Spleen (tissue), 11 donors: ENCODE measurements at regions not wholly inside any gene's neighbourhood (a gene's known extent, or its start where the extent isn't known, plus 50 kb on each side); places are given as distances from the start of the nearest gene placed in this dataset.

Experiments used
- DNase-seq: peaks from one replicate; pipeline ENCODE4 v3.0.0-alpha.2; 2020
- H3K27ac ChIP-seq, 8 donors: fragments of 200-600 bp; sonication (generic) in 7 of 8; 1 replicate in 4 of 8; 2 replicates in 4 of 8; pipeline versions ENCODE4 v1.5.0 to v1.8.0; 2016 to 2021; ENCODE audit warnings: inconsistent platforms in 4 of 8, mild to moderate bottlenecking in 4 of 8, moderate library complexity in 1 of 8
- H3K27me3 ChIP-seq, 7 donors: fragments of 200-600 bp; sonication (generic) in 6 of 7; replicated peaks in 1 of 7; 1 replicate in 4 of 7; 2 replicates in 3 of 7; pipeline versions ENCODE4 v1.5.0 to v1.8.0; 2016 to 2021; ENCODE audit warnings: inconsistent platforms in 3 of 7, mild to moderate bottlenecking in 1 of 7
- H3K36me3 ChIP-seq, 6 donors: fragments of 200-600 bp; sonication (generic) in 5 of 6; 1 replicate in 4 of 6; 2 replicates in 2 of 6; pipeline versions ENCODE4 v1.5.0 to v1.8.0; 2016 to 2021; ENCODE audit warnings: inconsistent platforms in 2 of 6
- H3K4me1 ChIP-seq, 6 donors: fragments of 200-600 bp; sonication (generic) in 5 of 6; 1 replicate in 3 of 6; 2 replicates in 3 of 6; pipeline versions ENCODE4 v1.5.0 to v1.8.0; 2016 to 2021; ENCODE audit warnings: inconsistent platforms in 3 of 6
- H3K4me3 ChIP-seq, 8 donors: fragments of 200-600 bp; sonication (generic) in 7 of 8; 1 replicate in 4 of 8; 2 replicates in 4 of 8; pipeline versions ENCODE4 v1.5.0 to v1.8.0; 2016 to 2021; ENCODE audit warnings: inconsistent platforms in 4 of 8, mild to moderate bottlenecking in 4 of 8, moderate library complexity in 2 of 8
- H3K9me3 ChIP-seq, 8 donors: fragments of 200-600 bp; sonication (generic) in 7 of 8; 1 replicate in 4 of 8; 2 replicates in 4 of 8; pipeline versions ENCODE4 v1.5.0 to v1.8.0; 2016 to 2021; ENCODE audit warnings: inconsistent platforms in 4 of 8
- POLR2A ChIP-seq, 3 donors: fragments of 450-650 bp; IDR thresholded peaks; one replicate each; pipeline ENCODE4 v1.5.1; 2017; ENCODE audit warnings: antibody characterized with exemption in 3 of 3, mild to moderate bottlenecking in 1 of 3
- POLR2AphosphoS5 ChIP-seq, 3 donors: sonication (generic); formaldehyde crosslinking; IDR thresholded peaks; one replicate each; pipeline ENCODE4 v1.5.1; 2017; ENCODE audit warnings: antibody characterized with exemption in 3 of 3
- WGBS, 5 donors: extraction: QIAGEN DNeasy Blood & Tissue Kit in 3 of 5; methylation state at CpG; one replicate each; pipeline versions ENCODE4 v1.1.5 to v1.1.7; 2013 to 2018; 5-methylcytosine and 5-hydroxymethylcytosine counted together
- intact Hi-C: fragments of 100-400 bp; cut with DNase I; formaldehyde crosslinking; loops from one replicate; pipeline ENCODE4 v1.15.0; 2023; ENCODE audit warnings: low total_unique reads
- TF ChIP-seq, protein P1 (sequence below), 11 experiments: fragments of 200-600 bp in 7 of 11; fragments of 450-650 bp in 4 of 11; sonication (generic) in 4 of 11; IDR thresholded peaks in 8 of 11; conservative IDR thresholded peaks in 3 of 11; 1 replicate in 7 of 11; 2 replicates in 4 of 11; pipeline versions ENCODE4 v1.4.0 to v1.8.0; 2016 to 2021; ENCODE audit warnings: antibody characterized with exemption in 11 of 11, inconsistent platforms in 4 of 11, mild to moderate bottlenecking in 1 of 11
- donor health status: healthy with polysubstance abuse.
- donor health status: DM: no; HTN: no; CAD: no; lungs with moderate emphysema.
- donor health status: DM: no; HTN: no; CAD: no.
- donor health status: Bipolar disorder and iron deficiency.
- donor health status: healthy.
- donor health status: DM: no; HTN: no; CAD: no.
- donor health status: DM: yes; HTN: yes; CAD: no.

DNA sequence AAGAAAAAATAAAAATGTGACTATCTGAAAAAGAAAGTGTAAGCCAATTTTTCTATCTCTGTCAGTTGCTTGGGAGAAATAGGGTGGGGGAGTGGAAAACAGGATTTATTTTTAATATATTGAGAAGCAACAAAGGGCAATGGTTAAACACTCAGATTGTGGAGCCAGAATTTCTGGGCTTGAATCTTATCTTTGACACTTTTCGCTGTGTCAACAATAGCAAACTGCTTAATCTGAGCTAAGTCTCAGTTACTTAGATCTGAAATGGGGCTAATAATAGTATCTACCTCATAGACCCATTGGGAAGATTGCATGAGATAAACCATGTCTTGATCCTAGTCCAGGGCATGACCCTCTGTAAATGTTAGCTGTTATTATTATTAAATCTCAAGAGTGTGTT is 468.1 kb downstream of the ADGRL2 start:
- Histone ChIP-seq H3K36me3 (no peaks in the 10 kb centered on the region), H3K4me1 (no peaks in the 10 kb centered on the region), H3K27me3 (no peaks in the 10 kb centered on the region), H3K9me3 (peaks cover 0 to 10% (median 0%) of the 10 kb centered on the region in 8 donors), H3K4me3 (no peak overlapping the region), H3K27ac (no peak overlapping the region)
- no peak for TF ChIP-seq POLR2A (IDR thresholded peaks at IDR 0.05)
- no peak for TF ChIP-seq POLR2AphosphoS5 (IDR thresholded peaks at IDR 0.05)
- TF ChIP-seq, protein P1, sequence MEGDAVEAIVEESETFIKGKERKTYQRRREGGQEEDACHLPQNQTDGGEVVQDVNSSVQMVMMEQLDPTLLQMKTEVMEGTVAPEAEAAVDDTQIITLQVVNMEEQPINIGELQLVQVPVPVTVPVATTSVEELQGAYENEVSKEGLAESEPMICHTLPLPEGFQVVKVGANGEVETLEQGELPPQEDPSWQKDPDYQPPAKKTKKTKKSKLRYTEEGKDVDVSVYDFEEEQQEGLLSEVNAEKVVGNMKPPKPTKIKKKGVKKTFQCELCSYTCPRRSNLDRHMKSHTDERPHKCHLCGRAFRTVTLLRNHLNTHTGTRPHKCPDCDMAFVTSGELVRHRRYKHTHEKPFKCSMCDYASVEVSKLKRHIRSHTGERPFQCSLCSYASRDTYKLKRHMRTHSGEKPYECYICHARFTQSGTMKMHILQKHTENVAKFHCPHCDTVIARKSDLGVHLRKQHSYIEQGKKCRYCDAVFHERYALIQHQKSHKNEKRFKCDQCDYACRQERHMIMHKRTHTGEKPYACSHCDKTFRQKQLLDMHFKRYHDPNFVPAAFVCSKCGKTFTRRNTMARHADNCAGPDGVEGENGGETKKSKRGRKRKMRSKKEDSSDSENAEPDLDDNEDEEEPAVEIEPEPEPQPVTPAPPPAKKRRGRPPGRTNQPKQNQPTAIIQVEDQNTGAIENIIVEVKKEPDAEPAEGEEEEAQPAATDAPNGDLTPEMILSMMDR (IDR thresholded peaks at IDR 0.05 in 8 of 11, conservative IDR thresholded peaks at IDR 0.05 in 3 of 11) = no peak
- 87 to 93% (median 90%) methylated on average over 1 of the region's 1 CpG for WGBS, 5 donors
- DNase-seq = no peak
- intact Hi-C loops = no loop called here

DNA sequence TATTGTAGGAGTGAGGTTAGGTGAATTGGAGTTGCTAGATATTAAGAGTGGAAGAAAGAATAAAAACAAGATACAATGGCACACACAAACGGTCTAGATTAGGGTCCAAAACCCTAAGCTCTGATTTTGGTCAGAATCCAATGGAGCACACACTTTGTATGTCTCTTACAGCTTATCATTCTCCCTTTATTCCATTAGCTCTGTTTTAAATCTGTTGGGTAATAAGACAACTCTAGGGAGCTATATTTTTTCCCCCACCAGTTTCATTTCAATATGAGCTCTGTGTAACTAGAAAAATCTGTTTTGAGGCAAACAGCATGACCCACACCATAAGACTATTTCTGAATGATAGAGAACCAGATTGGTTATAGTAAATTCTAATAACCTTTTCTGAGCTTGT is 465.6 kb downstream of the ADGRL2 start:
- no peak for TF ChIP-seq POLR2AphosphoS5 (IDR thresholded peaks at IDR 0.05)
- TF ChIP-seq, protein P1 (IDR thresholded peaks at IDR 0.05 in 8 of 11, conservative IDR thresholded peaks at IDR 0.05 in 3 of 11) = no peak
- TF ChIP-seq POLR2A (IDR thresholded peaks at IDR 0.05) = no peak
- WGBS, 5 donors = 63 to 84% (median 69%) methylated on average over 1 of the region's 1 CpG

GRCh38 chr1:82265436-82265835 is 464.7 kb downstream of the ADGRL2 start:
- Histone ChIP-seq H3K27ac (no peak overlapping the region), H3K36me3 (no peaks in the 10 kb centered on the region), H3K4me3 (no peak overlapping the region), H3K4me1 (no peaks in the 10 kb centered on the region), H3K9me3 (peaks cover 0 to 5% (median 0%) of the 10 kb centered on the region in 8 donors), H3K27me3 (no peaks in the 10 kb centered on the region)
- TF ChIP-seq POLR2AphosphoS5 (IDR thresholded peaks at IDR 0.05) (no peak), POLR2A (IDR thresholded peaks at IDR 0.05) (no peak)
- TF ChIP-seq, protein P1 (IDR thresholded peaks at IDR 0.05 in 8 of 11, conservative IDR thresholded peaks at IDR 0.05 in 3 of 11) = no peak
- intact Hi-C loops = no loop called here
- 66 to 95% (median 76%) methylated on average over 5 of the region's 5 CpGs for WGBS, 5 donors
- no peak for DNase-seq

More for the DNA sequence above, 465.6 kb downstream of the ADGRL2 start:
- H3K27me3 ChIP-seq = no peaks in the 10 kb centered on the region
- H3K4me1 ChIP-seq = no peaks in the 10 kb centered on the region
- no peak overlapping the region for H3K4me3 ChIP-seq
- H3K27ac ChIP-seq = no peak overlapping the region
- intact Hi-C loops = no loop called here
- DNase-seq = no peak
- no peaks in the 10 kb centered on the region for H3K36me3 ChIP-seq
- peaks cover 0 to 9% (median 0%) of the 10 kb centered on the region in 8 donors for H3K9me3 ChIP-seq

DNA sequence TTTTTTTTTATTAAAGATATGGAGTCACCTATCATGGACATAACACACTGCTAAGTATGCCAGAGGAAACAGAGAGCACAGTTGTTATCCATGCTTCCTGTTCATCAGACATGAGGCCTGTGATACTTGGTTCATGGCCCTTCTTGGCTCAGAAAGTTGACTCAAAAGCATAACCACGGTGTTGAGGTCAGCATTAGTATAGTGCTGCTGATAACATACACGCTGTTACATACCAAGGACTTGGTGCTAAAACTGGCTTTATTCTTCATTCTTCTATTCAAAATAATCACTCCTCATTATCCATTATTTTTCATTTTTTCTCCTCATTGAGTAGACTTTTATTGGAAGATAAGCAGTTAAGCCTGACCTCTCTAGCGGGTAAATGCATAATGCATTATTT is 464.1 kb downstream of the ADGRL2 start:
- DNase-seq = no peak
- 66 to 83% (median 81%) methylated on average over 3 of the region's 3 CpGs for WGBS, 5 donors
- Histone ChIP-seq H3K9me3 (peaks cover 0 to 5% (median 0%) of the 10 kb centered on the region in 8 donors), H3K27me3 (no peaks in the 10 kb centered on the region), H3K4me3 (no peak overlapping the region), H3K27ac (no peak overlapping the region), H3K36me3 (no peaks in the 10 kb centered on the region), H3K4me1 (no peaks in the 10 kb centered on the region)
- TF ChIP-seq POLR2AphosphoS5 (IDR thresholded peaks at IDR 0.05) (no peak), POLR2A (IDR thresholded peaks at IDR 0.05) (no peak)
- TF ChIP-seq, protein P1 (IDR thresholded peaks at IDR 0.05 in 8 of 11, conservative IDR thresholded peaks at IDR 0.05 in 3 of 11) = no peak
- intact Hi-C loops = no loop called here
